CD4-positive, alpha-beta memory T cell (primary cell): ENCODE measurements at regions not wholly inside any gene's neighbourhood (a gene's known extent, or its start where the extent isn't known, plus 50 kb on each side); places are given as distances from the start of the nearest gene placed in this dataset.

Experiments used
- CTCF ChIA-PET: fragments of 350-600 bp; sonication (Branson Sonifier 250); formaldehyde crosslinking; loops from one replicate; lab custom pipeline; 2021; ENCODE audit warnings: inconsistent platforms; ENCODE audit not compliant: partially characterized antibody; lab: Charles Lee
- POLR2A ChIA-PET: fragments of 350-600 bp; sonication (Branson Sonifier 250); formaldehyde crosslinking; loops from one replicate; lab custom pipeline; 2021; ENCODE audit not compliant: partially characterized antibody; lab: Charles Lee
- DNase-seq, 5 donors: peaks; one replicate each; pipeline versions ENCODE4 v3.0.0 to v3.0.0-alpha.2; 2020 to 2022; ENCODE audit warnings: mixed read lengths in 1 of 5
- H3K27ac ChIP-seq: one replicate; pipeline ENCODE4 v1.7.0; 2013; ENCODE audit warnings: low read depth, low read length
- H3K27me3 ChIP-seq: 2 replicates; pipeline ENCODE4 v1.7.0; 2013; ENCODE audit warnings: mild to moderate bottlenecking, low read length, moderate library complexity; ENCODE audit not compliant: insufficient read depth
- H3K36me3 ChIP-seq: 2 replicates; pipeline ENCODE4 v1.7.0; 2013; ENCODE audit warnings: mild to moderate bottlenecking, low read length, moderate library complexity; ENCODE audit not compliant: insufficient read depth
- H3K4me1 ChIP-seq: 2 replicates; pipeline ENCODE4 v1.7.0; 2013; ENCODE audit warnings: mild to moderate bottlenecking, low read length, moderate library complexity; ENCODE audit not compliant: insufficient read depth
- H3K4me3 ChIP-seq, 2 donors: one replicate each; pipeline ENCODE4 v1.7.0; 2013; ENCODE audit warnings: low read length in 2 of 2, mild to moderate bottlenecking in 1 of 2
- H3K9me3 ChIP-seq, 2 donors: one replicate each; pipeline ENCODE4 v1.7.0; 2013; ENCODE audit warnings: low read length in 2 of 2, control low read depth in 1 of 2; ENCODE audit not compliant: control insufficient read depth in 1 of 2
- H3K27ac Mint-ChIP-seq, 7 donors: one replicate each; pipeline ENCODE4 v1.8.0; 2020 to 2021; ENCODE audit warnings: mixed read lengths in 7 of 7, mild to moderate bottlenecking in 6 of 7, inconsistent platforms in 3 of 7, moderate library complexity in 3 of 7
- H3K27me3 Mint-ChIP-seq, 2 donors: one replicate each; pipeline ENCODE4 v1.8.0; 2020 to 2021; ENCODE audit warnings: mixed read lengths in 2 of 2
- H3K36me3 Mint-ChIP-seq, 2 donors: one replicate each; pipeline ENCODE4 v1.8.0; 2020 to 2021; ENCODE audit warnings: mixed read lengths in 2 of 2, inconsistent platforms in 1 of 2, mild to moderate bottlenecking in 1 of 2
- H3K4me1 Mint-ChIP-seq, 4 donors: one replicate each; pipeline ENCODE4 v1.8.0; 2020 to 2021; ENCODE audit warnings: mixed read lengths in 4 of 4, mild to moderate bottlenecking in 1 of 4
- H3K4me3 Mint-ChIP-seq, 8 donors: one replicate each; pipeline ENCODE4 v1.8.0; 2020 to 2021; ENCODE audit warnings: mixed read lengths in 8 of 8, mild to moderate bottlenecking in 7 of 8, moderate library complexity in 6 of 8, inconsistent platforms in 3 of 8
- H3K9me3 Mint-ChIP-seq, 8 donors: one replicate each; pipeline ENCODE4 v1.8.0; 2020 to 2021; ENCODE audit warnings: mixed read lengths in 8 of 8, mild to moderate bottlenecking in 5 of 8, inconsistent platforms in 3 of 8, moderate library complexity in 1 of 8
- intact Hi-C: fragments of 100-400 bp; cut with micrococcal nuclease; formaldehyde crosslinking; loops from one replicate; pipeline ENCODE4 v1.15.1; 2023

GRCh38 chr21:36232641-36233040 is 76.0 kb downstream of the DOP1B start:
- Mint-ChIP-seq H3K36me3 (peaks cover 41 to 53% of the 10 kb centered on the region in 2 donors), H3K4me1 (peaks cover 5 to 19% (median 13%) of the 10 kb centered on the region in 4 donors), H3K27me3 (no peaks in the 10 kb centered on the region), H3K4me3 (no peak overlapping the region), H3K27ac (no peak overlapping the region), H3K9me3 (no peaks in the 10 kb centered on the region)
- CTCF ChIA-PET, result no interaction called here
- intact Hi-C loops, result no loop called here
- no peak overlapping the region for H3K4me3 ChIP-seq
- no peak overlapping the region for H3K27ac ChIP-seq
- DNase-seq, result no peak
- peaks cover 6% of the 10 kb centered on the region for H3K4me1 ChIP-seq
- POLR2A ChIA-PET, result no interaction called here
- H3K9me3 ChIP-seq, result no peaks in the 10 kb centered on the region
- H3K36me3 ChIP-seq, result peaks cover 4% of the 10 kb centered on the region
- H3K27me3 ChIP-seq, result no peaks in the 10 kb centered on the region

- H3K4me1 Mint-ChIP-seq, result peaks cover 5 to 19% (median 13%) of the 10 kb centered on the region in 4 donors
- intact Hi-C loops, result no loop called here
- no peak overlapping the region for H3K27ac Mint-ChIP-seq
- peaks cover 42 to 52% of the 10 kb centered on the region in 2 donors for H3K36me3 Mint-ChIP-seq
- Histone ChIP-seq H3K4me3 (no peak overlapping the region), H3K9me3 (no peaks in the 10 kb centered on the region), H3K4me1 (peaks cover 6% of the 10 kb centered on the region), H3K36me3 (no peaks in the 10 kb centered on the region), H3K27me3 (no peaks in the 10 kb centered on the region), H3K27ac (no peak overlapping the region)
- no peak for DNase-seq
- CTCF ChIA-PET, result no interaction called here
- no peak overlapping the region for H3K4me3 Mint-ChIP-seq
- H3K9me3 Mint-ChIP-seq, result no peaks in the 10 kb centered on the region
- H3K27me3 Mint-ChIP-seq, result no peaks in the 10 kb centered on the region
- POLR2A ChIA-PET, result no interaction called here
Observed at GRCh38 chr21:36235058-36235582, 78.5 kb downstream of the DOP1B start.

- Mint-ChIP-seq H3K27me3 (no peaks in the 10 kb centered on the region), H3K27ac (peak overlapping the region in 2 of 7 donors; percentile 11 to 13), H3K36me3 (peaks cover 41 to 42% of the 10 kb centered on the region in 2 donors), H3K4me1 (peaks cover 5 to 19% (median 13%) of the 10 kb centered on the region in 4 donors), H3K4me3 (no peak overlapping the region), H3K9me3 (no peaks in the 10 kb centered on the region)
- CTCF ChIA-PET, result no interaction called here
- no peak overlapping the region for H3K27ac ChIP-seq
- peaks cover 6% of the 10 kb centered on the region for H3K4me1 ChIP-seq
- no peaks in the 10 kb centered on the region for H3K9me3 ChIP-seq
- POLR2A ChIA-PET, result no interaction called here
- H3K4me3 ChIP-seq, result no peak overlapping the region
- intact Hi-C loops, result no loop called here
- DNase-seq, result no peak
- H3K27me3 ChIP-seq, result no peaks in the 10 kb centered on the region
- H3K36me3 ChIP-seq, result no peaks in the 10 kb centered on the region
Observed at GRCh38 chr21:36236052-36236730, 79.6 kb downstream of the DOP1B start.

GRCh38 chr21:36237441-36237840 is 80.8 kb downstream of the DOP1B start:
- Mint-ChIP-seq H3K36me3 (peaks cover 36 to 37% of the 10 kb centered on the region in 2 donors), H3K27me3 (no peaks in the 10 kb centered on the region), H3K4me3 (no peak overlapping the region), H3K27ac (no peak overlapping the region), H3K9me3 (no peaks in the 10 kb centered on the region), H3K4me1 (peaks cover 4 to 19% (median 13%) of the 10 kb centered on the region in 4 donors)
- Histone ChIP-seq H3K4me1 (peaks cover 6% of the 10 kb centered on the region), H3K27ac (no peak overlapping the region), H3K27me3 (no peaks in the 10 kb centered on the region), H3K4me3 (no peak overlapping the region), H3K9me3 (no peaks in the 10 kb centered on the region), H3K36me3 (no peaks in the 10 kb centered on the region)
- DNase-seq, result no peak
- POLR2A ChIA-PET, result no interaction called here
- intact Hi-C loops, result no loop called here
- CTCF ChIA-PET, result no interaction called here

GRCh38 chr21:36239585-36239984 is 80.4 kb upstream of the MORC3 start:
- intact Hi-C loops, result no loop called here
- CTCF ChIA-PET, result interaction anchor here (2.1 kb wide), 1 partner anchor 20 kb away, joined by 4 read pairs; no protein-coding TSS in a partner anchor
- no peaks in the 10 kb centered on the region for H3K27me3 Mint-ChIP-seq

GRCh38 chr21:36241717-36242116 is 78.3 kb upstream of the MORC3 start:
- CTCF ChIA-PET, result interaction anchor here (1.0 to 1.3 kb wide), 4 partner anchors 23 to 98 kb away, joined by 3 read pairs; no protein-coding TSS in a partner anchor
- POLR2A ChIA-PET, result interaction anchor here (0.7 to 1.5 kb wide), 2 partner anchors 56 to 78 kb away, joined by 3 to 6 read pairs; partner anchors contain the start of gene MORC3
- DNase-seq, result no peak

More at GRCh38 chr21:36239585-36239984, 80.4 kb upstream of the MORC3 start:
- H3K27ac Mint-ChIP-seq, result no peak overlapping the region
- no peak for DNase-seq
- peaks cover 0 to 8% (median 1%) of the 10 kb centered on the region in 4 donors for H3K4me1 Mint-ChIP-seq
- POLR2A ChIA-PET, result no interaction called here
- peaks cover 26 to 31% of the 10 kb centered on the region in 2 donors for H3K36me3 Mint-ChIP-seq
- H3K27ac ChIP-seq, result no peak overlapping the region
- H3K9me3 Mint-ChIP-seq, result no peaks in the 10 kb centered on the region
- no peaks in the 10 kb centered on the region for H3K4me1 ChIP-seq
- no peaks in the 10 kb centered on the region for H3K27me3 ChIP-seq
- H3K36me3 ChIP-seq, result no peaks in the 10 kb centered on the region
- H3K9me3 ChIP-seq, result no peaks in the 10 kb centered on the region
- no peak overlapping the region for H3K4me3 Mint-ChIP-seq
- H3K4me3 ChIP-seq, result no peak overlapping the region

GRCh38 chr21:36245115-36245514 is 74.9 kb upstream of the MORC3 start:
- H3K4me1 Mint-ChIP-seq, result peaks cover 0 to 4% (median 1%) of the 10 kb centered on the region in 4 donors
- POLR2A ChIA-PET, result interaction anchor here (0.9 to 1.1 kb wide), 2 partner anchors 75 to 76 kb away, joined by 3 to 4 read pairs; partner anchors contain the start of gene MORC3

More at GRCh38 chr21:36241717-36242116, 78.3 kb upstream of the MORC3 start:
- Mint-ChIP-seq H3K9me3 (no peaks in the 10 kb centered on the region), H3K36me3 (peaks cover 41% of the 10 kb centered on the region in 2 donors), H3K27ac (peak overlapping the region in 1 of 7 donors; percentile 29), H3K27me3 (no peaks in the 10 kb centered on the region), H3K4me1 (peaks cover 0 to 4% (median 1%) of the 10 kb centered on the region in 4 donors), H3K4me3 (no peak overlapping the region)
- Histone ChIP-seq H3K4me3 (no peak overlapping the region), H3K9me3 (no peaks in the 10 kb centered on the region), H3K27ac (no peak overlapping the region), H3K36me3 (peaks cover 15% of the 10 kb centered on the region), H3K27me3 (no peaks in the 10 kb centered on the region), H3K4me1 (no peaks in the 10 kb centered on the region)
- intact Hi-C loops, result no loop called here

More at GRCh38 chr21:36245115-36245514, 74.9 kb upstream of the MORC3 start:
- Mint-ChIP-seq H3K36me3 (peaks cover 48 to 49% of the 10 kb centered on the region in 2 donors), H3K27ac (no peak overlapping the region), H3K4me3 (no peak overlapping the region), H3K27me3 (no peaks in the 10 kb centered on the region), H3K9me3 (no peaks in the 10 kb centered on the region)
- H3K4me3 ChIP-seq, result no peak overlapping the region
- intact Hi-C loops, result no loop called here
- no peaks in the 10 kb centered on the region for H3K9me3 ChIP-seq
- DNase-seq, result no peak
- no peak overlapping the region for H3K27ac ChIP-seq
- H3K36me3 ChIP-seq, result peaks cover 37% of the 10 kb centered on the region
- CTCF ChIA-PET, result interaction anchor here (0.6 to 4.5 kb wide), 3 partner anchors 41 to 146 kb away, joined by 3 to 12 read pairs (median 3); partner anchors contain the start of gene MORC3
- H3K4me1 ChIP-seq, result no peaks in the 10 kb centered on the region
- no peaks in the 10 kb centered on the region for H3K27me3 ChIP-seq
